ENCODE measurements at regions not wholly inside any gene's neighbourhood (a gene's known extent, or its start where the extent isn't known, plus 50 kb on each side); places are given as distances from the start of the nearest gene placed in this dataset.

DNA sequence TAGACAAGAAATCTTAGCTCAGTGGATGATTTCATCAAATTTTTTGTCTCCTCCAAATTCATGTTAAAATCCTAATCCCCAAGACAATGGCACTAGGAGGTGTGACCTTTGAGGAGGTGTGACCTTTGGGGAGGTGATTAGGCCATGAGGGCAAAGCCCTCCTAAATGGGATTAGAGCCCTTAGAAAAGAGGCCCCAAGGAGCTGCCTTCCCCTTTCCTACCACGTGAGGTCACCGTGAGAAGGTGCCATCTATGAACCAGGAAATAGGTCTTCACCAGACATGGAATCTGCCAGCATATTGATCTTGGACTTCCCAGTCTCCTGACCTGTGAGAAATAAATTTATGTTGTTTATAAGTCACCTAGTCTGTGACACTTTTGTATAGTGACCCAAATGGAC, 138.7 kb downstream of the TRIM29 start:
- Histone ChIP-seq H3K4me2 (ENCODE audit: low read length) (no peak overlapping the region), H3K9me2 (replicated peaks; ENCODE audit: control insufficient read depth, low read length) (no peaks in the 10 kb centered on the region), H3K79me2 (ENCODE audit: control insufficient read depth, low read length) (no peaks in the 10 kb centered on the region), H3K4me1 (ENCODE audit: control insufficient read depth, low read length) (no peaks in the 10 kb centered on the region), H4K20me1 (ENCODE audit: control insufficient read depth, insufficient read depth, low read depth, low read length) (no peaks in the 10 kb centered on the region), H3K9me3 (ENCODE audit: control insufficient read depth, insufficient read depth, low read length) (no peaks in the 10 kb centered on the region), H3K4me3 (ENCODE audit: low read length) (no peak overlapping the region), H3K27ac (ENCODE audit: low read depth, low read length) (no peak overlapping the region), H3K27me3 (ENCODE audit: control insufficient read depth, low read length) (peaks cover 28% of the 10 kb centered on the region), H3F3A (ENCODE audit: control insufficient read depth, insufficient read depth) (no peaks in the 10 kb centered on the region), H3K36me3 (ENCODE audit: control insufficient read depth, low read length) (no peaks in the 10 kb centered on the region)
- TF ChIP-seq, protein P1, sequence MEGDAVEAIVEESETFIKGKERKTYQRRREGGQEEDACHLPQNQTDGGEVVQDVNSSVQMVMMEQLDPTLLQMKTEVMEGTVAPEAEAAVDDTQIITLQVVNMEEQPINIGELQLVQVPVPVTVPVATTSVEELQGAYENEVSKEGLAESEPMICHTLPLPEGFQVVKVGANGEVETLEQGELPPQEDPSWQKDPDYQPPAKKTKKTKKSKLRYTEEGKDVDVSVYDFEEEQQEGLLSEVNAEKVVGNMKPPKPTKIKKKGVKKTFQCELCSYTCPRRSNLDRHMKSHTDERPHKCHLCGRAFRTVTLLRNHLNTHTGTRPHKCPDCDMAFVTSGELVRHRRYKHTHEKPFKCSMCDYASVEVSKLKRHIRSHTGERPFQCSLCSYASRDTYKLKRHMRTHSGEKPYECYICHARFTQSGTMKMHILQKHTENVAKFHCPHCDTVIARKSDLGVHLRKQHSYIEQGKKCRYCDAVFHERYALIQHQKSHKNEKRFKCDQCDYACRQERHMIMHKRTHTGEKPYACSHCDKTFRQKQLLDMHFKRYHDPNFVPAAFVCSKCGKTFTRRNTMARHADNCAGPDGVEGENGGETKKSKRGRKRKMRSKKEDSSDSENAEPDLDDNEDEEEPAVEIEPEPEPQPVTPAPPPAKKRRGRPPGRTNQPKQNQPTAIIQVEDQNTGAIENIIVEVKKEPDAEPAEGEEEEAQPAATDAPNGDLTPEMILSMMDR (IDR thresholded peaks at IDR 0.05; ENCODE audit: low read depth, low read length, poor library complexity, severe bottlenecking): peak; percentile 12
- no peak for TF ChIP-seq EZH2phosphoT487 (IDR thresholded peaks at IDR 0.05; ENCODE audit: borderline replicate concordance, low read length)

DNA sequence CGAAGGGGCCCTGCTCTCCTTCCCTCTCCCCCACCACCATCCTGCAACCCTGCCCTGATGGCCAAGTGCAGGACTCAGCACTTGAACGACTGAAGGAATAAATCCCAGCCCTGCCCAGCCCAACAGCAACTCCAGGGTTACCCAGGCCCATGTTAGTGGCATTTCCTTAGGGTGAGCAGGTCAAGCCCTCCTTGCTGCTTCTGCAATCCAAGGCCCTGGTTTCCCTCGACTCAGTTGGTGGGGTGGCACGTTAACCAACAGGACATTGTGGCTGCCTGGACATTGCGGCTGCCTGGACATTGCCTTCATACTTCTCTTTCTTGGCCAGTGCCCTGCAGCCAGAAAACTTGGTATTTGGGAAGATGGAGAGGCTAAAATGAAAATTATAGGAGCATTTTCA, 141.4 kb downstream of the TRIM29 start:
- peaks cover 15% of the 10 kb centered on the region; the same call in 1 of the 2 replicates for H3K27me3 ChIP-seq (ENCODE audit: control insufficient read depth, low read length)
- TF ChIP-seq, protein P1 (IDR thresholded peaks at IDR 0.05; ENCODE audit: low read depth, low read length, poor library complexity, severe bottlenecking): no peak
- no peak for TF ChIP-seq EZH2phosphoT487 (IDR thresholded peaks at IDR 0.05; ENCODE audit: borderline replicate concordance, low read length)
- H3K36me3 ChIP-seq (ENCODE audit: control insufficient read depth, low read length): no peaks in the 10 kb centered on the region
- no peak overlapping the region for H3K4me2 ChIP-seq (ENCODE audit: low read length)
- no peaks in the 10 kb centered on the region for H3K4me1 ChIP-seq (ENCODE audit: control insufficient read depth, low read length)
- H4K20me1 ChIP-seq (ENCODE audit: control insufficient read depth, insufficient read depth, low read depth, low read length): no peaks in the 10 kb centered on the region
- H3K27ac ChIP-seq (ENCODE audit: low read depth, low read length): no peak overlapping the region
- H3K9me2 ChIP-seq (replicated peaks; ENCODE audit: control insufficient read depth, low read length): no peaks in the 10 kb centered on the region
- H3K9me3 ChIP-seq (ENCODE audit: control insufficient read depth, insufficient read depth, low read length): no peaks in the 10 kb centered on the region
- H3K4me3 ChIP-seq (ENCODE audit: low read length): no peak overlapping the region
- no peaks in the 10 kb centered on the region for H3K79me2 ChIP-seq (ENCODE audit: control insufficient read depth, low read length)
- H3F3A ChIP-seq (ENCODE audit: control insufficient read depth, insufficient read depth): no peaks in the 10 kb centered on the region

DNA sequence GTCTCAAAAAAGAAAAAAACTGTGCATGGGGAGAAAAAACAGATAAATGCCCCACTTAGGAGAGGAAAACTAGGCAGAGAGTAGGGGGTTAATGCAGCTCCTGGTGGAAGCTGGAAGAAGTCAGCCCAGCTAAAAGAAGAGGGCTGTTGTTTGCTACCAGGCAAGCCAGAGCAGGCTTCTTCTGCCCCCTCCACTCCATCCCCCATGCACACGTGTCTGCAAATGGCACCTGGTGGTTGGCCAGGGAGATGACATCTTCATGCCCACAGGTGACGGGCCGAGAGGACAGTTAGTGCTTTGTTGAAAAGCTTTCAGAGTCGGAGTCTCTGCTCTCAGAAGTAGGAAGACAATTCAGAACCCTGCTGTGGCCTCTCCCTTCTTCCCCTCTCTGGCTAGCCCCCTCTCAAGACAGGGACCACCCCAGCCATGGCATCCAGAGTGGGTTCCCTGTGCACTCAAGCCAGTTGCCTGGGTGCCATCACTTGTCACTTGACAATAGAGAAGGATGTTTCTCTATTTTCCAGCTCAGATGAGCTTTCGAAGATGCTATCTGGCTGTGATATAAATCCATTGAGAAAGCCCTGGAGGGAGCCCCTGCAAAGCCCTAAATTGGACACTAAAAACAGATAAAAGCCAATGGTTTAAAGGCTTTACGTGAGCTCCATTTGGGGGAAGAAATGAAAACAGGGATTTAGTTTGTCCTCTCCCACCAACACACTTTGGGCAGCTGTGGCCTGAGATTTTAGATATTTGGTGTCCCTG, 142.0 kb downstream of the TRIM29 start:
- Histone ChIP-seq H3K79me2 (ENCODE audit: control insufficient read depth, low read length) (no peaks in the 10 kb centered on the region), H4K20me1 (ENCODE audit: control insufficient read depth, insufficient read depth, low read depth, low read length) (no peaks in the 10 kb centered on the region), H3K27me3 (ENCODE audit: control insufficient read depth, low read length) (peaks cover 12% of the 10 kb centered on the region; the same call in 1 of the 2 replicates), H3K4me2 (ENCODE audit: low read length) (no peak overlapping the region), H3K36me3 (ENCODE audit: control insufficient read depth, low read length) (no peaks in the 10 kb centered on the region), H3K4me3 (ENCODE audit: low read length) (no peak overlapping the region), H3K9me3 (ENCODE audit: control insufficient read depth, insufficient read depth, low read length) (no peaks in the 10 kb centered on the region), H3K27ac (ENCODE audit: low read depth, low read length) (no peak overlapping the region), H3F3A (ENCODE audit: control insufficient read depth, insufficient read depth) (no peaks in the 10 kb centered on the region), H3K9me2 (replicated peaks; ENCODE audit: control insufficient read depth, low read length) (no peaks in the 10 kb centered on the region), H3K4me1 (ENCODE audit: control insufficient read depth, low read length) (no peaks in the 10 kb centered on the region)
- TF ChIP-seq, protein P1 (IDR thresholded peaks at IDR 0.05; ENCODE audit: low read depth, low read length, poor library complexity, severe bottlenecking): no peak
- TF ChIP-seq EZH2phosphoT487 (IDR thresholded peaks at IDR 0.05; ENCODE audit: borderline replicate concordance, low read length): no peak
